ENCODE measurements at regions not wholly inside any gene's neighbourhood (a gene's known extent, or its start where the extent isn't known, plus 50 kb on each side); places are given as distances from the start of the nearest gene placed in this dataset.
A peak's percentile ranks its signal among the peaks of the same experiment; 100 is the strongest.

DNA sequence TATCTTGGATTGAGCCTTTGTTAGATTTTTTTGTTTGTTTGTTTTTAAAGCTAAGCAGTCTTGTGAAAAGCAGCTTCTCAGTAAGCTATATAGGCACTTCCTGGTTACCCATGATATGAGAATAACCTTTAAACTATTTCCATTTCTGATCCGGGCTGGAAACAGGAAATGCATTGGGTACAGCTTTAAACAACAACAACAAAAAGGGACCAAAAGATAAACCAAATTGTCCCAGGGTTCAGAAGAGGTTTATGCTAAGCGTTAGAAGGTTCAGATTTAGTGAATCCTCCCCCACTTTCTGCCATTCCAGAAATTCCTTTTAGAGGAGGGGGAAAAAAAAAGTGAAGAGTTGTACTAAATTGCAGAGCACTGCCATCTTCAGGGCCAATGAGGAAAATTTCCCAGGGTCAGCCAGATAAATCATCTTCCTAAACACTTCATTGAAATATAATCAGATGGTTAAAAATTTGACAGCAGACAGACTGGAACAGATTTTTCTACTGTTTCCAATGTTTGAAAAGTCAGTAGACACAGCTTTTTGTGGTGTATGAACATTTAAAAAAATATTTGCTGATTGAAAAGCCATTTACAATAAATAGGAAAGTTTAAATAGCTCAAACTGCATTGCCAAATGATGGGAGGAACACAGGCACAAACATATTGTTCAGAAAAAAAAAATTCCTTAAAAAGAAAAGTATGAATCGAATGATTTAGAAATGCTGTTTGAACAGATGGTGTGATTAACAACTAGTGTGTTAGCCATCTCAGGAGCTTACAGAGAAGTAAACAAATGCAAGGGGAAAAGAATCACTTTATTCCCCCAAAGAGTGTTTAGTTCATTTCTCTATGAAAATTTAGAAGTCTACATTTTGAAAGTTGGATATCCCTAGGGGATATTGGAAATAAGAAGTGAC, 189.9 kb upstream of the TANK start:
- no peak overlapping the region for H3K27ac Mint-ChIP-seq
- H3K27me3 Mint-ChIP-seq: no peaks in the 10 kb centered on the region
- H3K9me3 Mint-ChIP-seq: no peaks in the 10 kb centered on the region
- no peak for DNase-seq
- H3K4me1 Mint-ChIP-seq (ENCODE audit: low read depth): no peaks in the 10 kb centered on the region
- H3K4me3 Mint-ChIP-seq: no peak overlapping the region
- H3K36me3 Mint-ChIP-seq (ENCODE audit: low read depth): no peaks in the 10 kb centered on the region

DNA sequence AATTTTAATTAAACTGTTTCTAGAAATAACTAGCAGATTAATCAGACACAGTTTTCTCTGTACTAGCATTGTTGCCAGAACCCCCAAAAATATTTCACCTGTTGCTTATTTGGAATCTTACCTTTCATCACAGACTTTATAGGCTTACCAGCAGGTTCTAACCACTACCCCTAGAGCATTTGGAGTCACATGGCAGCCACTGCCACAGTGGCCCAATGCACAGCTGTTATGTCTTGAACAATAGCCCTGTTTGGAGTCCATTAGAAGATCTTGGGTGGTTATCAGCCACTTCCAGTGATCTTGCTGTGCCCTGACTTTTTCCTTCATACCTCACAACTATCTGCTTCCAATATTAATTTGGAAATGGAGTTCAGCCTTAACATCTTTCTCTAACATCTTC, 186.2 kb upstream of the TANK start:
- Mint-ChIP-seq H3K4me1 (ENCODE audit: low read depth) (no peaks in the 10 kb centered on the region), H3K27me3 (peaks cover 5% of the 10 kb centered on the region), H3K36me3 (ENCODE audit: low read depth) (no peaks in the 10 kb centered on the region), H3K9me3 (no peaks in the 10 kb centered on the region), H3K4me3 (no peak overlapping the region), H3K27ac (no peak overlapping the region)
- no peak for DNase-seq

DNA sequence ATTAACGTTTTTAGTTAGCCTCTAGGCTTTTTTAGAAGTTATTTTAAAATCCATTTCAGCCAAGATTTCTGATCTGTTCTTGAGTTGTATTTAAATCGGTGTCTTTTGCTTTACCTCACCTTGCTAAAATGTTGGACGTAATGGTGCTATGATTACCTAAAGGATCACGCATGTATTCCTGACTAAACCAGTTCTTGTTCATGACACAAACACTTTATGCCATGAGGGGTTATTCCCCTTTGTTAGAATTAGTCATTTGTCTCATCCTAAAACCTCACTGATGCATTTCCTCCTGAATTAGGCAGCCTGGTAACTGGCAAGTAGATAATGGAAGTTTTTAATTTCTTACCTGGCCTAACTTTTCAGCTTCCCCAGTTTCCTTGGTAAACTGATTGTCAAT, 185.4 kb upstream of the TANK start:
- Mint-ChIP-seq H3K4me3 (no peak overlapping the region), H3K27me3 (peaks cover 5% of the 10 kb centered on the region), H3K9me3 (peaks cover 3% of the 10 kb centered on the region), H3K36me3 (ENCODE audit: low read depth) (no peaks in the 10 kb centered on the region), H3K4me1 (ENCODE audit: low read depth) (no peaks in the 10 kb centered on the region), H3K27ac (no peak overlapping the region)
- DNase-seq: no peak

DNA sequence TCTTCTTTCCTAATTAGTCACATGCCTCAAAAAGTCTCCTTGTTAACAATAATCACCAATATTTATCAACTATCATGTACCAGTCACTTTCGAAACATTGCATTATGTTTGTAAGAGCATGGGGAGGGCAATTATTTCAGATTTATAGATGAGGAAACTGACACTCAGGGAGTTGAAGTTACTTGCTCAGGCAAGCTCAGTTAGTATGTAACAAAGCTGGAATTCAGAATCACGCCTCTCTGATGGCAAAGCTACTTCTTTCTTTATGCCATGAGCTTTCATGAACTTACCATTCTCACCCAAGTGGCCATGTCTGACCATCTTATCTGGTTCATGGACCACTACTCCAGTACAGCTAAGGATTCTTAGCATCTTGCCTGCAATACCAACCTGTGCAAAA, 183.4 kb upstream of the TANK start:
- Mint-ChIP-seq H3K27ac (no peak overlapping the region), H3K4me3 (no peak overlapping the region), H3K9me3 (peaks cover 3% of the 10 kb centered on the region), H3K36me3 (ENCODE audit: low read depth) (no peaks in the 10 kb centered on the region), H3K27me3 (peaks cover 8% of the 10 kb centered on the region), H3K4me1 (ENCODE audit: low read depth) (no peaks in the 10 kb centered on the region)
- no peak for DNase-seq

DNA sequence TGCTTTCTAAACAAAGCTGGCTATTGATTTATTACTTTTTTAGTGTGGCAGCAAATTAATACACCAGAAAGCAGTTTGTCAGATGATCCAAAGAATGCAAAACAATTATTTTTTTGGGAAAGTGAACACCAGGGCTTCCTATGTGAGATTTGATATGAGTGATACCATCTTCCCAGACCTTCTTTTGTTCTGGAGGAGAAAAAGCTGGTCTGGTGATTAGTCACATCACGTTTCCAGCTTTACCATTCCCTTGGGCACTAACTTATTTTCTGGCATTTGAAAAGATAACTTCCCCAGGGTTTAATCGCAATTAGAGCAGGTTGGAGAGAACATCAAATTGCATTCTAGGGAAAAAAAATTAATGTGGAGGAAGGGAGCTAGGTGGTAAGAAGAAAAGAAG, 182.9 kb upstream of the TANK start:
- Mint-ChIP-seq H3K36me3 (ENCODE audit: low read depth) (no peaks in the 10 kb centered on the region), H3K27ac (no peak overlapping the region)

DNA sequence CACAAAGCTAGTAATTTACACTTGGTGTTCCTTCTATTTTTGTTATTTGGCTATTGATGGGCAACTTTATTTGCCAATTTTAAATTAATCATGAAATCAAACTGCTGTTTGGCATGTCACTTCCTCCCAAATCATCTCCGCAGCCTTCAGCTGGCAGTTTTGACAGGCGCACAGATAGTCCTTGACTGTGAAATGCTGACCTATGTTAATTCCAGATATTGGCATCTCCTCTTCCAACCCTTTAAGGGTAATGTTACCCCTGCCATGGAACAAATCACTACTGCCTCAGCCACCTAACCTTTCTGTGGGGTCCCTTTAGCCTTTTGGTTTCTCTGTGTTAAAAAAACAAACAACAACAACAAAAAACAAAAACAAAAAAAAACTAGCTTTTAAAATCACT, 182.4 kb upstream of the TANK start:
- H3K36me3 Mint-ChIP-seq (ENCODE audit: low read depth): no peaks in the 10 kb centered on the region
- H3K4me3 Mint-ChIP-seq: no peak overlapping the region
- no peaks in the 10 kb centered on the region for H3K4me1 Mint-ChIP-seq (ENCODE audit: low read depth)
- H3K27me3 Mint-ChIP-seq: peaks cover 8% of the 10 kb centered on the region
- no peak overlapping the region for H3K27ac Mint-ChIP-seq
- no peak for DNase-seq
- peaks cover 3% of the 10 kb centered on the region for H3K9me3 Mint-ChIP-seq

More for the DNA sequence above, 182.9 kb upstream of the TANK start:
- Mint-ChIP-seq H3K27me3 (peaks cover 8% of the 10 kb centered on the region), H3K4me3 (no peak overlapping the region), H3K4me1 (ENCODE audit: low read depth) (no peaks in the 10 kb centered on the region), H3K9me3 (peaks cover 3% of the 10 kb centered on the region)
- no peak for DNase-seq

DNA sequence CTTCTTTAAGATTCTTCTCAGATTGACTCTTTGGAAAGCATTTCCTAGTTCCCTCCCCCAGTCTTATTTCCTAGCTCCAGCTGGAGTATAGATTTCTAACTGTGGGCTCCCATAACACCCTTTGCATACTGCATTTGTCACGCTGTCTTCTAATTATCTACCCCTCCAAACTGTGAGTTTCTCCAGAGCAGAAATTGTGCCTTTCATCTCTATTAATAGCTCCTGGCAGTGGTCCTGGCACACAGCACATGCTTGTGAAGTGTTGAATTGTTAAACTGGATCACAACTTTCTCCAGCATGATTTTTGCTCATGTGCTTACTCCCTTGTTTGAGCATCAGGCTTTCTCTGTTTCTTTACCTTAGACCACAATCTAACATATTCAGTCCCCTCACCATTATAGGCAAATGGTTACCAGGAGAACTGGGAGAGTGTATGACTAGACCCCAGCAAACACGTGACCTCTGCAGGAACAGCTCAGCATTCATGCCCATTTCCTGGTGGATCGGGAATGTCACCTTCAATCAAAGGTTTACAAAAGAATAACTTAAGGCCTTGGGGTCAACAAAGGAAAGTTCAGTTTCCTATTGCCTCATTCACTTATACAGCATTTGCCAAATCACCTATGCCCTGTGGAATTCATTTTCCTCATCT, 175.7 kb upstream of the TANK start:
- H3K27ac Mint-ChIP-seq: no peak overlapping the region
- H3K4me1 Mint-ChIP-seq (ENCODE audit: low read depth): no peaks in the 10 kb centered on the region
- DNase-seq: no peak

DNA sequence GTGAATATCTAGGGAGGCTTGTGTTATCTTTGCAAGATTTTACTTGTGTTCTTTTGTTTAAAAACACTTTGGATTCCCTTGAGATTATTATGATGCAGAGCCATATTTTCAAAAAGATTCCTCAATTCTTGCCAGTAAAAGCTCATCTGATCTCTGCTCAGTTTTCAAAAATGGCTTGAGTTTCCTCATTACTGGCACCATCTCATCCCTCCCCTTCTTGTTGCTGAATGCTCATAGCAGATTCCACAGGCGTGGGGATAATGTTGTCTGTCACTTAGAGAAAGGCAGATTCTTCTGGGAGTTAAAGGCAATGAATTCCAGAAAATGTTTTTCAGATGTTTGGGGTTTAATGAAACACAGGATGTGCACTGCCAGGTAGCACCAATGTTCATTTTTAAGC, 170.4 kb upstream of the TANK start:
- Mint-ChIP-seq H3K27me3 (no peaks in the 10 kb centered on the region), H3K4me1 (ENCODE audit: low read depth) (peaks cover 9% of the 10 kb centered on the region), H3K36me3 (ENCODE audit: low read depth) (no peaks in the 10 kb centered on the region), H3K27ac (no peak overlapping the region), H3K4me3 (no peak overlapping the region), H3K9me3 (no peaks in the 10 kb centered on the region)
- no peak for DNase-seq

More for the DNA sequence above, 175.7 kb upstream of the TANK start:
- Mint-ChIP-seq H3K36me3 (ENCODE audit: low read depth) (no peaks in the 10 kb centered on the region), H3K4me3 (no peak overlapping the region), H3K9me3 (no peaks in the 10 kb centered on the region), H3K27me3 (peaks cover 3% of the 10 kb centered on the region)

DNA sequence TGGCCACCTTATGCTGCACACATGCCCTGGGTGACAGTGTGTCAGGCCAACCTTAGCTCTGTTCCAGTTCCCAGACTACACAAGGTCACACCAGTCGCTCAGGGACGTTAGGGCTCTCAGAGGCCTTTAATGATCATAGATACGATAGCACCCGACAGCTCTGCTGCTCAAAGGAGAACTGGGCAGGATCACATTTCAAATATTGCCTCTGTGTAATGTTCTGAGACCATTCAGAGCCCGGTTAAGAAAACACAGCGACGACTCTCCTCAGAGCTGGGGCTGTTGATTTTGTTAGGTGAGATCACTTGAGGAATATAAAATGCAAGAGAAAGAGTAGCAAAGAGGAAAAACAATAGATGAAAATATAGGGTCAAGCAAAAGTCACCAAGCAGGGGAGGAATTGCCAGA, 166.6 kb upstream of the TANK start:
- Mint-ChIP-seq H3K9me3 (no peaks in the 10 kb centered on the region), H3K27ac (no peak overlapping the region), H3K27me3 (no peaks in the 10 kb centered on the region), H3K4me1 (ENCODE audit: low read depth) (peaks cover 9% of the 10 kb centered on the region), H3K4me3 (no peak overlapping the region), H3K36me3 (ENCODE audit: low read depth) (no peaks in the 10 kb centered on the region)
- DNase-seq: no peak

DNA sequence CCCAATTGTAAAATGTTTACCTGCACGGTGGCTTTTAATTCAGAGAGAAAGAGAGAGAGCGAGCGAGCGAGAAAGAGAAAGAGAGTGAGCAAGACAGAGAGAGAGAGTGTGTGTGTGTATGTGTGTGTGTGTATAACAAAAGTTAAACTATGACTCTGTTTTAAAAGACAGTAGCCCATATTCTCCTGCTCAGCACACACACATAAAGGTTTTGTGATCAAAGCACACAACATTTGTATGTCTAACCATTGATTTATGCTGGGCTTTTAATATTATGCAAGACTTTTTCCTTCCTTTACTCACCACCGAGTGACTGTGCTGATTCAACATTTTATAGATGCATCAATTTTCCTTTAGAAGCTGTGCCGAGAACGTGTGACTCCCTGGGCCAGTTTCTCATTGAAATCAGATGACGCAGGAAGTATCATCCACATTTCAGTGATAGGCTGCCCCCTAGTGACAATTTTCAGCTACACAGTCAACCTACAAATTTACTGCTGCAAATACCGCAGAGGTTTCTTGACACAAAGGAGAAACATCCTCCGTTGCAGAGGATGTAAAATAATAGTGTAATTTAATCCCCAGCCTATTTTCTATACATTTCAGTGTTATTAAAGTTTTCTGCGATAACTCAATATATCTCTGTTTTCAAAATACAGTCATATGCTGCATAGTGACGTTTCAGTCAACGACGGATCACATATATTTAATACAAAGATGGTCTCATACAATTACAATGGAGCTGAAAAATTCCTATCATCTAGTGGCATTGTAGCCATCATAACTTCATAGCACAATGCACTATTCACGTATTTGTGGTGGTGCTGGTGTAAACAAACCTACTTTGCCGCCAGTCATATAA, 165.9 kb upstream of the TANK start:
- Mint-ChIP-seq H3K4me3 (no peak overlapping the region), H3K27ac (no peak overlapping the region), H3K4me1 (ENCODE audit: low read depth) (peaks cover 9% of the 10 kb centered on the region)

DNA sequence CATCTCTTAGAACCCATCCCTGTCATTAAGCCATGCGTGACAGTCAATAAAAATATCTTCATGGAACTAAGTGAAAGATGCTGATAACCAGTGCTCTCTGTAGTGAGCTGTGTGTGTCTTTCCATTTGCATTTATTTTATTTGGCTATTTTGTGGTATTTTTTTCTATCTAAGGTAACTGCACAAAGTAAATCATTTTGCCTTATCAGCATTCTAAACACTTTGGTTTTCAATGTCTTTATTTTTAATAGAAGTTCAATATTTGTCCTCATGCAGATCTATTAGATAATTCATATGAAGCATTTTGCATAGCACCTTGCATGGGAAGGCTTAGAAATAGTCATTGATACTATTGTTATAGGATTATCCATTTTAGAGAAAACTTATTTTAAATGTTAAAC, 163.6 kb upstream of the TANK start:
- H3K9me3 Mint-ChIP-seq: no peaks in the 10 kb centered on the region

More for the DNA sequence above, 165.9 kb upstream of the TANK start:
- Mint-ChIP-seq H3K36me3 (ENCODE audit: low read depth) (no peaks in the 10 kb centered on the region), H3K27me3 (no peaks in the 10 kb centered on the region), H3K9me3 (no peaks in the 10 kb centered on the region)
- peak; percentile 36 for DNase-seq

DNA sequence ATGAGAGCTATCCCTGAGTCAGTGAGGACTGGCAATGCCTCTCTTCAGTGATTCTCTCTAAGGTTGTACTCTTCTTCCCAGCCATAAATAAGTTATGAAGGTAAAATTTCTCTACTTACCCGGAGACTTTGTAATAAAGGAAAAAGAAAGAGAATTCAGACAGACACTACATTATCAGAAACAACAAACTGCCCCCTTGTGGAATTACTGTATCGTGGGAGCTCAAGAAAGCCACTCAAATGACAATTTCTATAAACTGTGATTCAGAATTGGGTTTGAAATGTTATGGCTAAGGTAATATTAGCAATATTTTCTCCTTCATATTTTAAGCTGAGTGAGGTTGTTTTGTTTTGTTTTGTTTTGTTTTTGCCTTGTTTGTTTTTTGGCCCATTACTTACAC, 155.8 kb upstream of the TANK start:
- Mint-ChIP-seq H3K4me3 (no peak overlapping the region), H3K27me3 (peaks cover 13% of the 10 kb centered on the region)

More for the DNA sequence above, 163.6 kb upstream of the TANK start:
- Mint-ChIP-seq H3K27me3 (no peaks in the 10 kb centered on the region), H3K4me3 (no peak overlapping the region), H3K36me3 (ENCODE audit: low read depth) (no peaks in the 10 kb centered on the region), H3K27ac (no peak overlapping the region), H3K4me1 (ENCODE audit: low read depth) (peaks cover 9% of the 10 kb centered on the region)
- no peak for DNase-seq

DNA sequence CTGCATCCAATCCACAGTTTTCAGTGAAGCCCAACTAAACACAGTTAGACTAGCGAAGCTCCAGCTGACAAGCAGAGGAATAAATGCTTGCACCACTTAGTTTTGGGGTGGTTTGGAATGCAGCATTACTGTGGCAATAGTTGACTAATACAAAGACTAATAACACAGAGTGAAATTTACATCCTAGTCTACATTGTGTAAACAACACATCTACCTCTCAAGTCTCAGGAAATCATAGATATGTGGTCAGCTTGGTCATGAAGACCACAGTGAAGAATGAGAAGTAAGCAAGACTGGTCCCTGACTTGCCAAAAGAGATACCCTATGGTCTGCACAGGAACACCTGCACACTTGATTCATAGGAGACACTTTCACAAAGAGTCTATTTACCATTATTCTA, 155.1 kb upstream of the TANK start:
- Mint-ChIP-seq H3K27ac (no peak overlapping the region), H3K36me3 (ENCODE audit: low read depth) (no peaks in the 10 kb centered on the region)

More for the DNA sequence above, 155.8 kb upstream of the TANK start:
- no peaks in the 10 kb centered on the region for H3K36me3 Mint-ChIP-seq (ENCODE audit: low read depth)
- H3K9me3 Mint-ChIP-seq: no peaks in the 10 kb centered on the region
- no peak for DNase-seq
- no peaks in the 10 kb centered on the region for H3K4me1 Mint-ChIP-seq (ENCODE audit: low read depth)
- H3K27ac Mint-ChIP-seq: no peak overlapping the region

DNA sequence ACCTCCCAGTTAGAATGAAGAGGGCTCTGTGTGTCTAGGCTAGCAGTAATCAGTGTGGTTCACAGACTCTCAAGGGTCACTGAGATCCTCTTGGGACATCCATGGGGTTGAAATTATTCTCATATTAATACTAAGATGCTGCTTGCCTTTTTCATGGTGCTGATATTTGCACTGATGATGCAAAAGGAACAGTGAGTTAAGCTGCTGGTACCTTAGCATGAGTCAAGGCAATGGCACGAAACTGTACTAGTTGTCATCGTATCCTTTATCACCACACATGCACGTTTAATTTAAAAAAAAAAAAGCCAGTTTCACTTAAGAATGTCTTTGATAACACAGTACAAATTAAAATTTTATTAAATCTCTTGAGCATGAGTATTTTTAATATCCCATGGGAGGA, 151.9 kb upstream of the TANK start:
- Mint-ChIP-seq H3K4me3 (no peak overlapping the region), H3K27me3 (peaks cover 18% of the 10 kb centered on the region), H3K9me3 (no peaks in the 10 kb centered on the region), H3K27ac (no peak overlapping the region), H3K36me3 (ENCODE audit: low read depth) (no peaks in the 10 kb centered on the region), H3K4me1 (ENCODE audit: low read depth) (peaks cover 2% of the 10 kb centered on the region)
- DNase-seq: no peak

More for the DNA sequence above, 155.1 kb upstream of the TANK start:
- no peak for DNase-seq
- H3K27me3 Mint-ChIP-seq: peaks cover 13% of the 10 kb centered on the region
- no peaks in the 10 kb centered on the region for H3K4me1 Mint-ChIP-seq (ENCODE audit: low read depth)
- no peaks in the 10 kb centered on the region for H3K9me3 Mint-ChIP-seq
- H3K4me3 Mint-ChIP-seq: no peak overlapping the region

Measured in activated T-cell treated with anti-CD3 and anti-CD28 coated beads, Interleukin-2, amount 50 U/mL, for 24 hours (primary cell).